HCT116 (cell line): ENCODE measurements at regions not wholly inside any gene's neighbourhood (a gene's known extent, or its start where the extent isn't known, plus 50 kb on each side); places are given as distances from the start of the nearest gene placed in this dataset.

Experiments
- ATAC-seq: fragments of 200-7000 bp; cut with Tn5 transposase; 2 replicates; pipeline ENCODE4 v1.9.1; 2020; ENCODE audit warnings: mild to moderate bottlenecking, moderate library complexity
- BruUV-seq: library from RNA; stranded (reverse); fragments of 400-500 nt; replicated peaks from 2 replicates; lab custom pipeline; 2021; lab: Mats Ljungman, UMichigan
- CTCF ChIA-PET: fragments of 300-600 bp; sonication (Branson Sonifier 250); formaldehyde crosslinking; loops from one replicate; lab custom pipeline; 2021; ENCODE audit warnings: antibody characterized with exemption; lab: Charles Lee
- POLR2A ChIA-PET: fragments of 300-600, 350-600 bp; sonication (Branson Sonifier 250); formaldehyde crosslinking; loops from one replicate; lab custom pipeline; 2021; ENCODE audit warnings: antibody characterized with exemption; lab: Charles Lee
- RAD21 ChIA-PET, 2 experiments: fragments of 300-600 bp; sonication (Branson Sonifier 250); formaldehyde crosslinking; loops; one replicate each; lab custom pipeline; 2023; ENCODE audit warnings: low total read pairs in 2 of 2; ENCODE audit not compliant: uncharacterized antibody in 2 of 2, unreplicated experiment in 2 of 2, low non-redundant PET in 1 of 2; lab: Charles Lee
- DNase-seq: peaks from one replicate; pipeline ENCODE4 v3.0.0-alpha.2; 2010; ENCODE audit warnings: low read depth, low spot score
- H2AFZ ChIP-seq: fragments of 200-600 bp; shearing (Covaris generic), sonication (generic); 2 replicates; pipeline ENCODE4 v1.6.1; 2017; ENCODE audit warnings: low read depth, mixed run types, mixed read lengths, antibody characterized with exemption, low read length; ENCODE audit not compliant: poor library complexity, severe bottlenecking
- H3K27ac ChIP-seq: 2 replicates; pipeline ENCODE4 v1.5.1; 2012; ENCODE audit warnings: low read depth, low read length
- H3K27me3 ChIP-seq: fragments of 200-600 bp; sonication (generic); 2 replicates; pipeline ENCODE4 v1.6.1; 2016; ENCODE audit warnings: mixed run types, low read length, mixed read lengths; ENCODE audit not compliant: insufficient read depth
- H3K36me3 ChIP-seq, 2 experiments: fragments of 200-500 bp in 1 of 2; fragments of 200-600 bp in 1 of 2; sonication (Bioruptor generic) in 1 of 2; sonication (generic) in 1 of 2; 2 replicates each; pipeline versions ENCODE4 v1.5.1 to v1.6.1; 2014 to 2016; ENCODE audit warnings: low read length in 2 of 2, inconsistent platforms in 1 of 2, mixed read lengths in 1 of 2, mixed run types in 1 of 2; ENCODE audit not compliant: insufficient read depth in 2 of 2, control insufficient read depth in 1 of 2
- H3K4me1 ChIP-seq, 2 experiments: fragments of 200-600 bp in 1 of 2; sonication (generic) in 1 of 2; 2 replicates each; pipeline versions ENCODE4 v1.5.1 to v1.6.1; 2012 to 2017; ENCODE audit warnings: low read length in 2 of 2, inconsistent platforms in 1 of 2, mild to moderate bottlenecking in 1 of 2, mixed read lengths in 1 of 2, mixed run types in 1 of 2, moderate library complexity in 1 of 2; ENCODE audit not compliant: insufficient read depth in 2 of 2, control insufficient read depth in 1 of 2
- H3K4me2 ChIP-seq: fragments of 200-600 bp; sonication (generic); 2 replicates; pipeline ENCODE4 v1.6.1; 2017; ENCODE audit warnings: mixed run types, low read length, mixed read lengths
- H3K4me3 ChIP-seq, 2 experiments: fragments of 200-600 bp in 1 of 2; sonication (generic) in 1 of 2; replicated peaks in 1 of 2; 2 replicates each; pipeline ENCODE4 v1.5.1; 2011 to 2016; ENCODE audit warnings: low read length in 2 of 2, control low read depth in 1 of 2, low read depth in 1 of 2, mild to moderate bottlenecking in 1 of 2, mixed read lengths in 1 of 2, mixed run types in 1 of 2
- H3K79me2 ChIP-seq: fragments of 200-600 bp; sonication (generic); 2 replicates; pipeline ENCODE4 v1.6.1; 2017; ENCODE audit warnings: mild to moderate bottlenecking, mixed run types, low read length, moderate library complexity, mixed read lengths; ENCODE audit not compliant: insufficient read depth
- H3K9ac ChIP-seq: fragments of 200-600 bp; sonication (generic); 2 replicates; pipeline ENCODE4 v1.6.1; 2016; ENCODE audit warnings: low read length, mixed read lengths
- H3K9me2 ChIP-seq: fragments of 200-600 bp; sonication (generic), shearing (Covaris generic); 2 replicates; pipeline ENCODE4 v1.6.1; 2017; ENCODE audit warnings: mixed run types, mild to moderate bottlenecking, moderate library complexity; ENCODE audit not compliant: insufficient read depth
- H3K9me3 ChIP-seq, 2 experiments: fragments of 200-500 bp in 1 of 2; fragments of 200-600 bp in 1 of 2; sonication (Bioruptor generic) in 1 of 2; sonication (generic) in 1 of 2; 2 replicates each; pipeline ENCODE4 v1.6.1; 2014 to 2017; ENCODE audit warnings: low read length in 2 of 2, mixed read lengths in 2 of 2, inconsistent platforms in 1 of 2, low read depth in 1 of 2, mild to moderate bottlenecking in 1 of 2, mixed run types in 1 of 2, moderate library complexity in 1 of 2; ENCODE audit not compliant: control insufficient read depth in 1 of 2, insufficient read depth in 1 of 2
- H4K20me1 ChIP-seq: fragments of 200-600 bp; sonication (generic), shearing (Covaris generic); 2 replicates; pipeline ENCODE4 v1.6.1; 2017; ENCODE audit warnings: mixed run types, mild to moderate bottlenecking, moderate library complexity; ENCODE audit not compliant: insufficient read depth
- CBX3 ChIP-seq: IDR thresholded peaks from 2 replicates; pipeline ENCODE4 v1.6.1; 2012; ENCODE audit warnings: low read depth
- CTCF ChIP-seq, 3 experiments: fragments of 200-600 bp in 1 of 3; sonication (generic) in 1 of 3; IDR thresholded peaks in 2 of 3; conservative IDR thresholded peaks in 1 of 3; 2 replicates each; pipeline ENCODE4 v1.5.1; 2012 to 2017; ENCODE audit warnings: low read depth in 2 of 3, low read length in 2 of 3, antibody characterized with exemption in 1 of 3, borderline replicate concordance in 1 of 3, control low read depth in 1 of 3, mild to moderate bottlenecking in 1 of 3, mixed read lengths in 1 of 3, mixed run types in 1 of 3, moderate library complexity in 1 of 3; ENCODE audit not compliant: insufficient read depth in 1 of 3
- EGR1 ChIP-seq: IDR thresholded peaks from 2 replicates; pipeline ENCODE4 v1.6.1; 2012; ENCODE audit warnings: low read depth
- EZH2phosphoT487 ChIP-seq: fragments of 200-600 bp; IDR thresholded peaks from 2 replicates; pipeline ENCODE4 v1.6.1; 2018; ENCODE audit warnings: antibody characterized with exemption, borderline replicate concordance
- FOSL1 ChIP-seq: IDR thresholded peaks from 2 replicates; pipeline ENCODE4 v1.6.1; 2012; ENCODE audit warnings: low read depth
- POLR2AphosphoS5 ChIP-seq: IDR thresholded peaks from 2 replicates; pipeline ENCODE4 v1.6.1; 2011; ENCODE audit warnings: mild to moderate bottlenecking, low read depth, low read length, moderate library complexity
- RAD21 ChIP-seq: IDR thresholded peaks from 2 replicates; pipeline ENCODE4 v1.6.1; 2012; ENCODE audit warnings: low read depth, mild to moderate bottlenecking
- REST ChIP-seq: IDR thresholded peaks from 2 replicates; pipeline ENCODE4 v1.6.1; 2012; ENCODE audit warnings: low read depth
- SP1 ChIP-seq: IDR thresholded peaks from 2 replicates; pipeline ENCODE4 v1.6.1; 2012; ENCODE audit warnings: low read depth
- TCF7L2 ChIP-seq: IDR thresholded peaks from 2 replicates; pipeline ENCODE4 v1.7.0; 2011; ENCODE audit warnings: borderline replicate concordance, inconsistent platforms; ENCODE audit not compliant: insufficient read depth, insufficient read length; ENCODE audit errors: extremely low read depth
- YY1 ChIP-seq: IDR thresholded peaks from 2 replicates; pipeline ENCODE4 v1.6.1; 2011; ENCODE audit warnings: low read length, low read depth, moderate library complexity, mild to moderate bottlenecking; ENCODE audit not compliant: insufficient replicate concordance; ENCODE audit errors: extremely low read depth
- ZBTB33 ChIP-seq: IDR thresholded peaks from 2 replicates; pipeline ENCODE4 v1.6.1; 2011; ENCODE audit warnings: mild to moderate bottlenecking, low read length, moderate library complexity; ENCODE audit not compliant: insufficient replicate concordance; ENCODE audit errors: extremely low read depth
- intact Hi-C: fragments of 100-400 bp; cut with micrococcal nuclease; formaldehyde crosslinking; loops from 2 replicates; pipeline ENCODE4 v1.10.0; 2022
- TF ChIP-seq, protein P1 (sequence below): IDR thresholded peaks from 2 replicates; pipeline ENCODE4 v1.6.1; 2012

- no peak overlapping the region for H3K4me2 ChIP-seq
- H3K27me3 ChIP-seq = no peaks in the 10 kb centered on the region
- H3K4me1 ChIP-seq = no peaks in the 10 kb centered on the region
- no peak for ATAC-seq
- intact Hi-C loops = no loop called here
- H2AFZ ChIP-seq = no peak overlapping the region
- TF ChIP-seq CBX3 (no peak), EZH2phosphoT487 (no peak), REST (no peak), SP1 (no peak), ZBTB33 (no peak), YY1 (no peak), POLR2AphosphoS5 (no peak), TCF7L2 (no peak), FOSL1 (no peak), EGR1 (no peak), CTCF (IDR thresholded peaks at IDR 0.05 in 2 of 3, conservative IDR thresholded peaks at IDR 0.05 in 1 of 3; ENCODE audit: borderline replicate concordance in 1 of 3, insufficient read depth in 1 of 3, low read depth in 2 of 3, low read length in 2 of 3) (no peak), RAD21 (no peak)
- TF ChIP-seq, protein P1, sequence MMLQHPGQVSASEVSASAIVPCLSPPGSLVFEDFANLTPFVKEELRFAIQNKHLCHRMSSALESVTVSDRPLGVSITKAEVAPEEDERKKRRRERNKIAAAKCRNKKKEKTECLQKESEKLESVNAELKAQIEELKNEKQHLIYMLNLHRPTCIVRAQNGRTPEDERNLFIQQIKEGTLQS = no peak
- TF ChIP-seq, all 23 proteins: peak for 0
- no peak overlapping the region for H3K9ac ChIP-seq
- POLR2A ChIA-PET = no interaction called here
- BruUV-seq = no TSS peak
- no peaks in the 10 kb centered on the region for H3K36me3 ChIP-seq
- H3K9me3 ChIP-seq = no peaks in the 10 kb centered on the region
- no peaks in the 10 kb centered on the region for H4K20me1 ChIP-seq
- H3K4me3 ChIP-seq = no peak overlapping the region
- no peaks in the 10 kb centered on the region for H3K79me2 ChIP-seq
- RAD21 ChIA-PET = no interaction called here
- no peaks in the 10 kb centered on the region for H3K9me2 ChIP-seq
- CTCF ChIA-PET = no interaction called here
- no peak for DNase-seq
- H3K27ac ChIP-seq = no peak overlapping the region
Measured at GRCh38 chr5:117201001-117201400, 626.4 kb upstream of the SEMA6A start.
